GM11168 (cell line): ENCODE measurements at regions not wholly inside any gene's neighbourhood (a gene's known extent, or its start where the extent isn't known, plus 50 kb on each side); places are given as distances from the start of the nearest gene placed in this dataset.
"Not testable (repeated sequence)": the region's sequence is repeated elsewhere in the genome, so short reads cannot be mapped to it uniquely, and the experiment has no call there.

Source experiments
- in situ Hi-C: fragments of 300-500 bp; cut with MboI; formaldehyde crosslinking; loops from one replicate; pipeline ENCODE4 v1.12.0; 2022; ENCODE audit warnings: low sequenced_read_pairs; ENCODE audit not compliant: unreplicated experiment

DNA sequence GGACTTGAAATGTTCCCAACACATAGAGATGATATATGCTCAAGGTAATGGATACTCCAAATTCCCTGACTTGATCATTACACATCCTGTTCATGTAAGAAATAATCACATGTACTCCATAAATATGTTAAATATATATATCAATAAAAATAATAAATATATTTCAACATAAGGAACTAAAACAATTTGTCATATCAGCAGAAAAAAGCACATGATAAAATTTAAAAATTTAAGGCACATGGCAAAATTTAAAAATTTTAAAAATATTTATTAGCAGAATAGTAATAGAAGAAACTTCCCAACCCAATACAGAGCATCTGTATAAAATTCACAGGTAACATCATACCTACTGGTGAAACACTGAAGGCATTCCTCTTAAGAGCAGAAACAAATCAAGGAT, 109.6 kb upstream of the KYNU start:
- in situ Hi-C loops: no loop called here

DNA sequence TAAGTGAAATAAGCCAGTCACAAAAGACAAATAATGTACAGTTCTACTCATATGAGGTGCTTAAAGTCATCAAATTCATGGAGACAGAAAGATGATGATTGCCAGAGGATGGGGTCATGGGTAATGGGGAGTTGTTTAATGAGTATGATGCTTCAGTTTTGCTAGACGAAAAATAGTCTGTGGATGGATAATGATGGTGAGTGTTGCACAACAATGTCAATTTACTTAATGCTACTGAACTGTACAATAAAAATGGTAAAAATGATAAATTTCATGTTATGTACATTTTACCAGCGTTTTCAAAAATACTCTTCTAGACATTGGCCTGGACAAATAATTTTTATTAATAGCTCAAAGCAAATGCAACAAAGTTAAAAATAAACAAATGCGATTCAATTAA, 118.5 kb upstream of the KYNU start:
- in situ Hi-C loops: no loop called here

DNA sequence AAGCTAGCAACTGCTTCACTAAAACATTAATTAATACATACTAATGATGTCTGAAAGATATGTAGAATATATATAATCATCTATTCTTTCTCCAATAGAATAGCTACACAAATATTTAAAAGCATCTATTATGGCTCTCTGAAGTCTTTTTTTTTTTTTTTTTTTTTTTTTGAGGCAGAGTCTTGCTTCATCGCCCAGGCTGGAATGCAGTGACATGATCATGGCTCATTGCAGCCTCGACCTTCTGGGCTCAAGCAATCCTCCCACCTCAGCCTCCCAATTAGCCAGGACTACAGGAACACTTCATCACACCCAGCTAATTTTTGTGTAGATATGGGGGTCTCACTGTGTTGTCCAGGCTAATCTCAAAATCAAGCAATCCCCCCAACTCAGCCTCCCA, 120.4 kb upstream of the KYNU start:
- in situ Hi-C loops: no loop called here

DNA sequence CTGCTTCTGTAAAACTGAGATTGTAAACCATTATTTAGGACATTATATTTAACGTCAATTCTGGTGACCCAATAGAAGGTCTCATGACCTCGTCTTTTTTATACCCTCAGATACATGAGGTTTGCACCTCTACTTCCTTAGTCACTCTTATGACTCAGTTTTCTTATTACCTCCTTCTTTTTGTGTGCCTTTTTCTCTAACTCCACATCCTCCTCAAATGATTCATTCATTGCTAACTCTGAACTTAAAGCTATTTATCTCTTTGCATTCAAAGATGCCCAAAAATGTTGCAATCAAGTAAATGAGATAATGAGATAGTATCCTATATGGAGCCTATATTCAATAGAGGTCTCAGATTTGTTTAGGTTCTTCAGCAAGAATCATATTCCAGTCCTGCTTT, 121.0 kb upstream of the KYNU start:
- in situ Hi-C loops: no loop called here

DNA sequence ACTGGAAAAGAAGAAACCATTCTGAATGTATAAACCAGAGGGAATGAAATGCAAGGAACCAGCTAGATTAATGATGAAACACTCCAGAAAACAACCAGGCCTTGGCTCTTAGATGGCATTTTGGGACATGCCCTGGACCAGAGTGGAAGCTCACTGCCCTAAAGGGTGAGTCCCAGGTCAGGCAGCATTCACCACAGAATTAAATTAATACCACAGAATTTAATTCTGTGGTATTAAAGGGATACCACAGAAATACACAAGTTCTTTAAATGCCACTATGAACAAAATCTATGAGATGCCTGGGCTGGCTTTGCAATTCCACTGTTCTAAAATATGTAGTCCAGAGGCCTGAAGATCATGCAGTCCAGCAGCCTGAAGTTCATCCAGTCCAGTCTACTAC, 122.3 kb upstream of the KYNU start:
- in situ Hi-C loops: no loop called here

DNA sequence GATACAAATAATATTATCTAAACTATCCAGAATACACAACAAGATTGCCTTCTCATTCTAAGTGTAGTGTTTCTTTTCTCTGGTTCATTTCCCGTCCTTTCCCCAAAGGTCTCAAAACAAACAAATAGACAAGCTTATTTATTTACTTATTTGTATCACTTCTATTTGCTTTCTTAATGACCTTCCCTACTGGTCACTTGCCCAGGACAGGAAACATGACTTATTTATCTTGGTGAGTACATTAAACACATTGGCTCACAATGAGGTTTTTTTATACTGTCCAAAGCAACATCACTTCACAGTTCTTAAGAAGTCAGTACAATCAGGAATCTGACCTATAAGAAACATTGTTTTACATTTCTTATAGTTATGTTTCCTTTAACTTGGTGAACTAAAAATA, 123.3 kb upstream of the KYNU start:
- in situ Hi-C loops: no loop called here

DNA sequence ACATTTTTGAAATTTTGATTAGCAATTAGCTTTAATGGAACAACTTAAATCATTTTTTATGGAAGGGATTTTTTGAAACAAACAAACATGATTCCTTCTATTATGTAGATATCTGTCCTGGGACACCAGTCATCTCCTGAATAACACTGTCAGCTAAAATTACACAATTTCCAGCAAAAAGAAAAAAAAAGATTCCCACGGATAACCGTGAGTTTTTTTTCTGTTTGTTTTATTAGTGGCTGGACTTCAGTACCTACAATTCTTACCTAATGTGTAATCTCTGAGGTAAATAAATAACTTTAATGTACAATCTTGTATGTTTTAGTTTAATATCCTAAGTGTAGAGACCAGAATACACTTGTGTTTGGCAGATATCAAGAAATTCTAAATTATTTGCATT, 126.6 kb upstream of the KYNU start:
- in situ Hi-C loops: no loop called here

DNA sequence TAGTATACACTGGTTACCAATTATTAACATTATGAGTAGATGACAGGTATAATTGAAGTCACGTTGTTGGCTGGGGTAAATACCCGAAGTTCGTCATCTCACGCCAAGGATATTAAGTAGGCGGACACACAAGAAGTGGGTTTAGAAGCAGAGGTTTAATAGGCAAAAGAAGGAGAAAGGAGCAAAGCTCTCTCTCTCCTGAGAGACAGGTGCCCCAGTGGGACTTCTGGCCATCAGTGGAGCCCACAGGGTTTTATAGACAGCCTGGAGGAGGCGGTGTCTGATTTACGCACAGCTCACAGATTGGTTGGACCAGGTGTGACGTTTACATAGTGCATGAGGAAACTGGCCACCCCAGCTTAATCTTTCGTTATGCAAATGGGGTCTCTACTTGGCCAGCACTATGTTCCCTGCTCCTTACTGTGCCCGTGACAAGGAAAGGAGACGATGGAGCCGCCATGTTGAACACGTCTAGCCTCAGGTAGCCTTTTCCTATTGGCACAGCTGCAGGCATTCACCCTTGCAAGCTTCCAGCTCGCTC, 128.8 kb upstream of the KYNU start:
- in situ Hi-C loops: no loop called here

DNA sequence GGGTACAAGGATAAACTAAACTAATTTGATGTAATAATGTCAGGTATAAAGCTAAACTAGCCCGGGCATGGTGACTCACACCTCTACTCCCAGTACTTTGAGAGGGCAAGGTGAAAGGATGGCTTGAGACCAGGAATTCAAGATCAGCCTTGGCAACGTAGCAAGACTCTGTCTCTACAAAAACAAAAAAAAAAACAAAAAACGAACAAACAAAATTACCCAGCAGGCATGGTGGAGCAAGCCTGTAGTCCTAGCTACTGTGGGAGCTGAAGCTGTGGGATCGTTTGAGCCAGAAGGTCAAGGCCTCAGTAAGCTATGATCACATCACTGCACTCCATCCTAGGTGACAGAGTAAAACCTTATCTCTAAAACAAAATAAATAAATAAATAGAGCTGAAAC, 131.8 kb upstream of the KYNU start:
- in situ Hi-C loops: no loop called here

DNA sequence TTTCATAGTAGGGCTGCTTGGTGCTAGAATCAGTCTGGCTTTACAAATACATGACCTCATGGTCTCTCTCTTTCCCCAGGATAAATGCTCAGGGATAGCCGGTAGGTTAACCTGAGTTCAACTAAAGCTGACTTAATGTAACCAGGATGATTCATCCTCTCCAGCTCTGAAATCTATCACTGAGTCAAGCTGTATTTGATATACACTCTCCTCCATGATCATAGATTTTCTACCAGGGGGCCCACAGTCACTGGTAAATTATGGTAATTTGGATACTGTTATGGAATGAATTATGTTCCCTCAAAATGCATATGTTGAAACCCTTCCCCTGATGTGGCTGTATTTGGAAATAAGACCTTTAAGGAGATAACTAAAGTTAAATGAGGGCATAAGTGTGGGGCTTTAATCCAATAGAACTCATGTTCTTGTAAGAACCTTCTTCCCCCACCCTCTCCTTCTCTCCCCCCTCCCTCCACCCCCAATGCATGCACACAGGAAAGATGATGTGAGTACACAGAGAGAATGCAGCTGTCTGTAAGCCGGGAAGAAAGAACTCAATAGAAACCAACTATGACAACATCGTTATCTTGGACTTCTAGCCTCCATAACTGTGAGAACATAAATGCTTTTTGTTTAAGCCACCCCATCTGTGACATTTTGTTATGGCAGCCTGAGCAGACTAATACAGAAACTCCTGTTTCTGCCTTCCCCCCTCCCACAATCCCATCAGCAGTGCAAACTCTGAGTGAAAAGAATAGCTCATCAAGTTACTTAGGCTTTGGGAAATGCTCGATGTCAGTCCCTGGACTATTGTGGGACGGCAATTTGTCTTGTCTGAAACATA, 134.9 kb upstream of the KYNU start:
- in situ Hi-C loops: no loop called here

DNA sequence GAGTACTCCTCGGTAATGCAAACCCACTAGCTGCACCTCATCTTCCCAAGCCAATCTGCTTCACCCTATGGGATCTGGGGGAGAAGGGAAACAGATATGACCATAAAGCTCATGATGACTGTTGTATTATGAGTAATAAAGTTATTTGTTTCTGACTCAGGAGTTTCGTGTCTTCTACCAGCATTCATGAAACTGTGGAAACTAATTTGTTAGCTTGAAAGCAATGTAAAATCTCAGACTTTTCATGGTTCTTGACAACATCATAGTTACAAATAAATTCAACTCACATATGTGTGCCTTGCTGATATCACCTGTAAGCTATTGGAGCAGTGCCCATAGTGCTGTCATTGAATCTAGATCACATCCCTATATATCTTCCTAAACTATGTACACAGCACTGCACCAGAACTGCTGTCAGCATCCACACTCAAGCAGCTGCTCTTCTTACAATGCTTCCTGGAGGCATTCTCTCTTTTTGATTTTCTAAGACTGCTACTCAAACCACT, 135.6 kb upstream of the KYNU start:
- in situ Hi-C loops: no loop called here

DNA sequence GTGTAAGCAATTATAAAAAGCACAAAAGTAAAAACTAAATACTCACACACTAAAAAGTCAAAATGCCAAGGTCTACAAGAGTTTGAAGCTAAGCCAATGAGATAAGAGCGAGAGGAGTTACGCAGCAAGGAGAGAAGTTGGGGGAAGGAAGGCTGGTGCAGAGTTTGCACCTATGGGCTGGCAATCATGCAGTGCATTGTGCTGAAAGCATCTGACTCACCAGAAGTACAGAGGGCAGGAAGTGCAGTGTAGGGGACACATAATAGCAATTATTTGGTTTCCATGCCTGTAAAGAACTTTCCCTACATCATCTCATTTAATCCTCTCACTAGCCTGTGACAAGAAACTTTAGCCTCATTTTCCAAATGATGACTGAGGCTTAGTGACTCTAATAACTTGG, 142.7 kb upstream of the KYNU start:
- in situ Hi-C loops: no loop called here

DNA sequence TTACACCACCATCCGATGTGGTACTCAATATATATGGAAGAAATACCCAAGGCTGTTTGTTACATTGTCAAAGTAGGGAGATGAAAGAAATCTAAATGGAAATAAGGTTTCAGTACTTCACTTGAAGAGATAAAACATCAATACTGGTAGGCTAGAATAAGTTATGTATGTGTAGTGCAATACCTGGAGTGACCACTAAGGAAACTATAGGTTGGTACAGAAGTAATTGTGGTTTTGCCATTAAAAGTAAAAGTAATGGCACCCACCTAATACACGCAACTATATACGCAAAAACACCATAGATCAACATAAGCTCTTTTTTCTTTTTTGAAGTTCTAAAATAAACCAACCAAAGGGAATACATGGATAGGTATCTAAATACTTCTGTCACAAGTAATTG, 143.2 kb upstream of the KYNU start:
- in situ Hi-C loops: no loop called here

DNA sequence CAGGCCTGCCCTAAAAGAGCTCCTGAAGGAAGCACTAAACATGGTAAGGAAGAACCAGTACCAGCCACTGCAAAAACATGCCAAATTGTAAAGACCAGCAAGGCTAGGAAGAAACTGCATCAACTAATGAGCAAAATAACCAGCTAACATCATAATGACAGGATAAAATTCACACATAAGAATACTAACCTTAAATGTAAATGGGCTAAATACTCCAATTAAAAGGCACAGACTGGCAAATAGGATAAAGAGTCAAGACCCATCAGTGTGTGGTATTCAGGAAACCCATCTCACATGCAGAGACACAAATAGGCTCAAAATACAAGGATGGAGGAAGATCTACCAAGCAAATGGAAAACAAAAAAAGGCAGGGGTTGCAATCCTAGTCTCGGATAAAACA, 147.7 kb upstream of the KYNU start:
- in situ Hi-C loops: not testable (repeated sequence)

DNA sequence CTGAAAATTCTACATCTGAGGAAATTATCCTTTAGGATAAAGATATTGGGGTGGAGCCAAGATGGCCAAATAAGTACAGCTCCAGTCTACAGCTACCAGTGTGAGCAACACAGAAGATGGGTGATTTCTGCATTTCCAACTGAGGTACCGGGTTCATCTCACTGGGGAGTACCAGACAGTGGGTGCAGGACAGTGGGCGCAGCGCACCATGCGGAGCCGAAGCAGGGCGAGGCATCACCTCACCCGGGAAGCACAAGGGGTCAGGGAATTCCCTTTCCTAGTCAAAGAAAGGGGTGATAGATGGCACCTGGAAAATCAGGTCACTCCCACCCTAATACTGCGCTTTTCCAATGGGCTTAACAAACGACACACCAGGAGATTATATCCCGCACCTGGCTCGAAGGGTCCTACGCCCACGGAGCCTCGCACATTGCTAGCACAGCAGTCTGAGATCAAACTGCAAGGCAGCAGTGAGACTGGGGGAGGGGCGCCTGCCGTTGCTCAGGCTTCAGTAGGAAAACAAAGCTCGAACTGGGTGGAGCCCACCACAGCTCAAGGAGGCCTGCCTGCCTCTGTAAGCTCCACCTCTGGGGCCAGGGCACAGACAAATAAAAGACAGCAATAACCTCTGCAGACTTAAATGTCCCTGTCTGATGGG, 149.5 kb upstream of the KYNU start:
- in situ Hi-C loops: not testable (repeated sequence)

DNA sequence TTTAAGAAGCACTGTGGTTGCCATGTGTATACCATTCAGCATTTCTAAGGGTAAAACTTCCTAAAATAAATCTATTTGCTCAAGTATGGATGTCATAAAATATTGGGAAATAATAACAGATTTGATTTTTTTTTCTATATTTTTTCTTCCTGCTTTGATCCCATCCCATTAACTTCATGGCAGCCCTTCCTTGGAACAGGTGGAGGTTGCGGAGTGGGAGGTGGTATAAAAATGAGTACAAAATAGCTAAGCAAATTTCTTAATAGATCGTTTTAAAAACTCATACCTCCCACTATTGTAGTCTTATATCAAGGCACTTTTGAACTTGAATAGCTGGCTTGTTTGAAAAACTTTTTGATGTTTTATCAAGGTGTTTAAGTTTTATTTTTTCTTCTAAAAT, 152.1 kb upstream of the KYNU start:
- in situ Hi-C loops: no loop called here

DNA sequence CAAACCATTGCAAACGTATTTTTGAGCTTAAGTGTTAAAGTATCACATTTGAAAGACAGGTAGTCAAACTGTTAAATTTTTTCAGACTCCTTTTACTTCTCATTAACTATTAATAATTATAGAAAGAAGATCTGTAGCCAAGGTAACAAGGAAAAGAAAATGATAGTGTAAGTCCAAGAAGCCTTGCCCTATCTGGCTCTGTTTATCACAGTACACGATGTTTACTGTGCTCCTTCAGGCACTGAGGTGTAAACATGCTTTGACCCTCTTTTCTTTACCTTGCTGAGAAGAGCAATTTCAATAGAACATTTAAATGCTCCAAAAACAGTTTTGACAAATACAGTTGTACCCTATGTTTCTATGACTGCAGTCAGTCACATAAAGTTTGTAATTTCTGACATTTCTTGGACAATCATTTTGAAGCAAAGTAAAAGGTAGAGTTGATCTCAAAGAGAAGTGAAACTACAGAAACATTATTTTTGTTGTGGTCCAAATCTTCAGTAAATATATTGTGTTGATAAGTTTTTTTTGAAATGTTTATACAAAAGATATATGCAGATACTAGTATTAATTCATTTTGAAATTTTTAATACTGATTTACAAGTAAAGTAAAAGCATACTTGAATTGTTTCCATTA, 152.6 kb upstream of the KYNU start:
- in situ Hi-C loops: no loop called here

DNA sequence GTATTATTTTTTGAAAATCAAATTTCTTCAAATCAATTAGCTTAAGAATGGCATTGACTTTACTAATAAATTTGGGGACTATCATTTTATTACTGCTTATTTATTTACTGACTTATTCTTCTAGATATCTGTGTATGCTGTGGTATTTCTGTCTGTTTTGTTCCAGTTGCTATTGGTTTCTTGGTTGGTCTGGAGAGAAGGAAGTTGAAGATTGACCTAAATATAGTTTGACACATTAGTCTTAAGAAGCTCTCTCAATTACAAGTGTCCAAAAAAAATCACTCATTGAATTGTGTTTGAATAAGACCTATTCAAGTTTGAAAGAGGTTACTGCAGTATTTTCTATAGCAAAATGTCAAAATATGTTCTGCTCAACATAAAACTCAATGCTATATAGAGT, 153.3 kb upstream of the KYNU start:
- in situ Hi-C loops: no loop called here

DNA sequence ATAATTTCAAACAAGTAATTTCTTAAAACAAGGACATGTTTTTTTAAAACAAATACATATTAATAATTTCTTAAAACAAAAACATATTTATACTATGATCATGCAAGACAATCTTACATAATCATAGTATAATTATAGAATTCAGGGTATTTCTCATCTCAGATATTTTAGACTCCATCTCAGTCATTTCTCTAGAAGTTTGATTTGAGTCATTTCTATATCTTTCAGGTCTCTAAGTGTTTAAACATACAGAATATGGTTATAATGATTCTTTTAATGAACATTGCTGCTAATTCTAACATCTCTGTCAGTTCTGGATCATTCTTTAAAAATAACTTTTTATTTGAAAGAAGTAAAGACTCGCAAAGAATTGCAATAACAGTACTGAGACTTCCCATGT, 154.2 kb upstream of the KYNU start:
- in situ Hi-C loops: no loop called here

DNA sequence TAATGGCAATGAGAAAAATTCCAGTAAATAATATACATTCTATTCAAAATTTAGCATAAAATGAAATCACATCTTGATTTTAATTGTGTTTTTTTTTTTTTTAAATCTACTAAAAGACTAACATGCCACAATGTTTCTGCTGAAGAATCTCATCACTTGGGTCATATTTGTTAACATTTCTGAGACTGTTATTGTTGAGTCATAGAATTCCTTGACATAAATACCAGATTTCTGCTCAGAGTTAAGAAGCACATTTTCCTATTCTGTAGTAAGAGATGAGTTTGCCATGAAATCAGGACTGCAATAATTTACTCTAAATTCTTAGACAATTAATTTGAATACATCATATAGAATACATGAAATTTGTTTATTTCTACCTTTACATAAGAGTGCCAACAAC, 154.9 kb upstream of the KYNU start:
- in situ Hi-C loops: no loop called here

DNA sequence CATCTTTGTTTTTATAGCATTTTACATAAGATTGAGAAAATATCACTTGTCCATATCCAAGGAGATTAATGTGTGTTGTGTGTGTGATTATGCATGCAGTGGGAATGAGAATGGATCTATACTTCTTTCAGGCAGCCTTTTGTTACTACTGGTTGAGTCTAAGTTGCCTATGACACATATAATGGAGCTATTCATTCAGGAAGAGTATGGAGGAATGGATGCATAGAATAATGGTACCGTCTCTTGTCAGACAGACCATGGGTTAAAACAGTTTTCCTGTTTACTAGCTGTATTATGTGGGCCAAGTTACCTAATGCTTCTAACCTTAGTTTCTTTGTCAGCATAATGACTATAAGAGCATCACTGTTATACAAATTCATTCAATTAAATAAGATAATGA, 155.4 kb upstream of the KYNU start:
- in situ Hi-C loops: no loop called here
